ENCODE measurements at regions not wholly inside any gene's neighbourhood (a gene's known extent, or its start where the extent isn't known, plus 50 kb on each side); places are given as distances from the start of the nearest gene placed in this dataset.
"Not testable (repeated sequence)": the region's sequence is repeated elsewhere in the genome, so short reads cannot be mapped to it uniquely, and the experiment has no call there.

GRCh38 chr2:16241166-16242160 is 301.1 kb downstream of the MYCN start:
- DNase-seq (ENCODE audit: extremely low read depth, low read depth), result no peak
- no peak for TF ChIP-seq CTCF (IDR thresholded peaks at IDR 0.05; ENCODE audit: low read depth, low read length)

- TF ChIP-seq CTCF (IDR thresholded peaks at IDR 0.05; ENCODE audit: low read depth, low read length), result no peak
- no peak for DNase-seq (ENCODE audit: extremely low read depth, low read depth)
Observed at GRCh38 chr2:16240402-16240801, 300.1 kb downstream of the MYCN start.

GRCh38 chr2:16239296-16239850 is 299.0 kb downstream of the MYCN start:
- no peak for DNase-seq (ENCODE audit: extremely low read depth, low read depth)
- no peak for TF ChIP-seq CTCF (IDR thresholded peaks at IDR 0.05; ENCODE audit: low read depth, low read length)

- no peak for TF ChIP-seq CTCF (IDR thresholded peaks at IDR 0.05; ENCODE audit: low read depth, low read length)
- DNase-seq (ENCODE audit: extremely low read depth, low read depth), result no peak
Observed at GRCh38 chr2:16238786-16239185, 298.4 kb downstream of the MYCN start.

- DNase-seq (ENCODE audit: extremely low read depth, low read depth), result no peak
- TF ChIP-seq CTCF (IDR thresholded peaks at IDR 0.05; ENCODE audit: low read depth, low read length), result no peak
Observed at GRCh38 chr2:16238001-16238761, 297.8 kb downstream of the MYCN start.

GRCh38 chr2:16235747-16236146 is 295.4 kb downstream of the MYCN start:
- DNase-seq (ENCODE audit: extremely low read depth, low read depth), result no peak
- TF ChIP-seq CTCF (IDR thresholded peaks at IDR 0.05; ENCODE audit: low read depth, low read length), result no peak

- not testable (repeated sequence) for DNase-seq (ENCODE audit: extremely low read depth, low read depth)
Observed at GRCh38 chr2:16235291-16235690, 294.9 kb downstream of the MYCN start.
